ENCODE measurements at regions not wholly inside any gene's neighbourhood (a gene's known extent, or its start where the extent isn't known, plus 50 kb on each side); places are given as distances from the start of the nearest gene placed in this dataset.
A peak's percentile ranks its signal among the peaks of the same experiment; 100 is the strongest.
"Not testable (repeated sequence)": the region's sequence is repeated elsewhere in the genome, so short reads cannot be mapped to it uniquely, and the experiment has no call there.

DNA sequence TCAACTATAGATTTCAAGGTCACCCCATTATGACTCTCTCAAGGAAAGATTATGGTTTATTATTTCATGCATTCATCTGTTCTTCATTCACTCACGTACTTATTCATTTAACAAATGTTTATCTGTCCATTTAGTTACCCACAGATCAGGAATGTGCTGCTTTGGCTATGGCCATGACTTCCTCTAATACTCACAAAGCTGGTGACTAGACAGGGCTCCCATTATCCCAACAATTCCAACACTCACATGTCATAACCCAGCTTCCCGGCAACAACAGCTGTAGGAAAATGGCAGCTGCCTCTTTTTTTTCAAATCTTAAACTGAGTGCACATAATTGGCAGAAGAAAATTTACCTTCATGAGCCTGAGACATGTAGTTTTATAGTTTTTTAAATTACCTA, 190.8 kb upstream of the CCDC196 start:
- DNase-seq, result no peak

DNA sequence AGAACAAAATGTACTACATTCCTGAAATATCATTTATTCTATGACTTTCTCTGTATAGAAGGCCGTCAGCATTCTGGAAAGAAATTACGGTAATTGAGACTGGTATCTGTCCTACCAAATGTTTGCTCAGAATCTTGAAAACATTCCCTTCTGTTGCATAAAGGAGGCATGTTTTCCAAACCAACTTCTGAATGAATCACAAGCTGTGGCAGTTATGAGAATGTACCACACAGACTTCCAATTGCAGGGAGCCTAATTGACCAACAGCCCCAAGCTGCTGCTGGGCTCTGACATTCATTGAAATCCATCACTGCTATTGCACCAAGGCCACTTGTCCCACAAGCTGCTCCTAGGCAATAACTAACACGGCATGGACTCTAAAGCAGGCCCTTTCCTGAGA, 185.3 kb upstream of the CCDC196 start:
- no peak for DNase-seq

DNA sequence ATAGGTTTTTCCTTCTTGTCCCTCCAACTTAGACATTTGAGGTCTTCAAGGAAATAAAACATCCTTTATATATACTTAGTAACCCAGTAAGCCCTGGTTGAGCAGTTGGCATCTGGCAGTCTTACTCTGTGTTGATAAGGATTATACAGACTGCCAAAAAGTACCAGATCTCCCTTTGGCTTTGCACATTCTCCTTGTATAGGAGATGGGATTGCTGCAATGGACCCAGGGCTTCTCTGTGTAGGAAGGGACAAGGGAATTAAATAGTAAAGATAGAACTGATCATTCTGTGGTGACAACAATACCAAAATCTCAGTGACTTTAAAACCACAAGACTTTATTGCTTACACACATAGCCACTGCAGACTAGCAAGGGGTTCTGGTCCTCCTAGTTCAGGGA, 180.1 kb upstream of the CCDC196 start:
- DNase-seq, result no peak

DNA sequence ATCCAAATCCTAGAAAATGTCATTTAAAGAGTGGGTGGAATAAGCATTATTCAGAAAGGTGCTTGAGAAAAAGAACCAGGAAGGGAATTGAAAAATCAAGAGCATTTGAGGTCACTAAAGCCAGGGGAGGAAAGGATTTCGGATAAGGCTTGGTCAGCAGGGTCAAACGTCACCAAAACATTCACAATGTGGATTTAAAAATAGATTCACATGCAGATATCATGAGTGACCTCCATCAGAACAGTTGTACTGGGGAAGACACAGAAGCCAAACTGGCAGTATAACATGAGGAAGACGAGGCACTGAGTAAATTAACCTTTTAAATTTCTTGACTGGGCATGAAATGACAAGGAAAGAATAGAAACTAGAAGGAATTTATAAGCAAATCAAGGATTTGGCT, 175.1 kb upstream of the CCDC196 start:
- no peak for DNase-seq

DNA sequence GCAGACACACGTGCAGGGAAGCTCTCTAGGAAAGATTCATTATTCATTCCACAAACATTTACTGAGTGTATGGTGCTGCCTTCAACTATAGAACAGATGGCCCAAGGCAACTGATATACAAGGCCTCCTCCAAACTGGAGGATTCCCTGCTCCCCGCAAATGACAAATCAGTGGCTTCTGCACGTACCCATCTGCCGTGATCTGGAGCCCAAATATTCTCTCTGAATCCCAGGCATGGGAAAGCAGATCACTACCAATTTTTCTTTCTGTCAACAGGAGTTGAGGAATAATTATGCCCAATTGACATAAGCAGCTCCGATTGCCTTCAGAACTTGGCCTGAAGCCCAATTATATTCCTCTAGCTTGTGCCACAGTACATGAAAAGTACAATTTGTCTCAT, 174.2 kb upstream of the CCDC196 start:
- DNase-seq, result peak; percentile 75

DNA sequence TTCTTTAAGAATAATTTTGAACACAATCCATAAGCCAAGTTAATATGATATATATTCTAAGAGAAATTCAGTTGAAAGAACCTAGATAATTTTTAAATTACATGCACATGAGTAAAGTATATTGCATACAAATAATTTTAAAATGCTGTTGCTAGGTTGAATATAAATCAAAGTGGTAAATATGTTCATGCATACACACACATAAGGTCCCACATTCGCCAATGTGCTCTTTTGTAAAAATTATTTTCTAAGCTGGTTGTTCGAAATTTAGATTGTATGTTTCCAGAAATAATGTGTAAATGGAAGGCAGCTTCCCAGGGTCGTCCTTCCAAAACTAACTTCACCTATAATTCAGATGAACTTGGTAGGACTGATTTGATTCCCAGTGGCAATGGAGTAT, 173.7 kb upstream of the CCDC196 start:
- DNase-seq, result no peak

DNA sequence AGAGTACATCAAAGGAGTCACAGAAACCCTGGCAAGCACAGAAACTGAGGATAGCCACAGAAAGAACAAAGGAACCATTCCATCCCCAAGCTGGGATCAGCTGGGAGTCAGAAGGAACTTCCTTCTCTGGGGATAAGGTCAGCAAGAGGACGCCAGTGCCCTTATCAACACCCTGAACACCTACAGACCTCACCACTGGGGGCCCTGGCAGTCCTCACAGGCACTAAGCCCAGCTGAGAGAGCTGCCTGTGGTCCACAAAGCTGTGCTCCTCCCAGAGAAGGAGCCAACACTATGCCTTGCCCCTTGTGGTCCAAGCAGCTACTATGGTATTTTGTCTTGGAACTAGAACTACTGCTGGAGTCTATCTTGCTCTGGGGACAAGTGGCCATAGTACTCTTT, 171.1 kb upstream of the CCDC196 start:
- DNase-seq, result no peak

DNA sequence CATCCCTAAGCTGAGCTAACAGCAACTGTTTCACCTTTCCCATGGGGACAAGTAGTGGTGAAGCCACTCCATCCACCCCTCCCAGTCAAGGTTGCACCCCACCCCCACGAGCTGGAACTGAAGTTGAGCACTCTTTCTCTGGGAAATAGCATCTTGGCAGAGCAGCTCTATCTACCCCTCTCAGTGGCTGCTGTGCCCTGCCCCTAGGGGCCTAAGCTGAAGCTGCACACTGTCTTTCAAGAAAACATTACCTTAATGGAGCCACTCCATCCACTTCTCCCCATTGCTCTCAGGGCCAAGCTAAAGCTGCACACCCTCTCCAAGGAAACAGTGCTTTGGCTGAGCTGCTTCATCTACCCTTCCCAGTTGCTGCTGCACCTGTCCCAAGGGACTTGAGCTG, 170.6 kb upstream of the CCDC196 start:
- DNase-seq, result no peak

DNA sequence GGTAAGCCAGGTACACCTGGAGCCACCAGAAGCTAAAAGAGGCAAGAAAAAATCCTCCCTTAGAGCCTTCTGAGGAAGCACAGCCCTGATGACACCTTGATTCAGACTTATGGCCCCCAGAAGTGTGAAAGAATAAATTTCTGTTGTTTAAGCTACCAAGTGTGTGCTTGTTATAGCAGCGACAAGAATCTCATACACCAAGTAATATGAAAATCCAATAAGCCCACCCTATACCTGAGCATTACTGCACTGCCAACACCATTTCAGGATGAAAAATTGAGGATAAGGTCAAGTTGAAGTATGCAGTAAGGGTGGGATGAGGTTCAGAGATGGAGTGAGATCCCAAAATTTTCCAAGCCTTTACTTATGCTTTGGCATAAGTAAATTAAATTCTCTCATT, 163.6 kb upstream of the CCDC196 start:
- DNase-seq, result no peak

DNA sequence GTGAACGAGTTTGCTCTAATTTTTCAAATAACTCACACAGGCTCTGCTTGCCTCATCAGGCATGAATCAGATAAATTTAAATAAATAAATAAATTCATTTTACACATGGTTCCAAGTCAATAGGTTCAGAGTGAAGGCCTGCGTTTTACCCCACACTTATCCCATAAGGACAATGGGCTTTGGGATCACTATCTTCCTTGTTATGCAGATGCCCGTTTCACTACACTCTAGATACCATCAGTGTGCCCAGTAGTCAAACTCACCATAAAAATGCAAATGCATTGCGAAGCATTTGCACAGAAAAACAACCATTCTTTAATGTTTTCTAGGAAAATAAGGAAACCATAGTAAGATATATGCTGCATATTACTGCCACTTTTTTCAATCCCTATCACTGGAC, 155.9 kb upstream of the CCDC196 start:
- no peak for DNase-seq

DNA sequence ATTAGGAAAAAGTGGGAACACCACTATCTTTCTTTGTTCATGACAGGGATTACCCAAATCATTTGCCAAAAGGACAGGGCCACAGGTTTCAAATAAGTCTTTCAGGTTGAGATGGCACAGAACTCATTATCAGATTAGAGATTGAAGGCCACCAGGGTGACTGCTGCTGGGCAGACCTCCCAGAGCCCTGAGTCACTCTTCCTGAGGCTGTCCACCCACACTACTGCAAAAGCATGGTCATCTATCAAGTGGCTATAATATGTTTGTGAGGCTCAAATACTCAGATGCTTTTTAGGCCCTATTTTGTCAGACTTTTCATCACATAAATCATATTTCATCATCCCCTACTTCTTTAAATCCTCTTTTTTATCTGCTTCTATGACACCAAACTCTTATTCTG, 155.3 kb upstream of the CCDC196 start:
- DNase-seq, result no peak

DNA sequence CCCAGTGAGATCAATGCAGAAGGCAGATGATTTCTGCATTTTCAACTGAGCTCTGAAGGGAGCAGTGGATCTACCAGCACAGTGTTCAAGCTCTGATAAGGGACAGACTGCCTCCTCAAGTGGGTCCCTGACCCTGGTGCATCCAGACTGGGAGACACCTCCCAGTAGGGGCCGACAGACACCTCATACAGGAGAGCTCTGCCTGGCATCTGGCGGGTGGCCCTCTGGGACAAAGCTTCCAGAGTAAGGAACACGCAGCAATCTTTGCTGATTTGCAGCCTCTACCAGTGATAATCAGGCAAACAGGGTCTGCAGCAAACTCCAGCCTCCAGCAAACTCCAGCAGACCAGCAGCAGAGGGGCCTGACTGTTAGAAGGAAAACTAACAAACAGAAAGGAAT, 152.9 kb upstream of the CCDC196 start:
- DNase-seq, result not testable (repeated sequence)

DNA sequence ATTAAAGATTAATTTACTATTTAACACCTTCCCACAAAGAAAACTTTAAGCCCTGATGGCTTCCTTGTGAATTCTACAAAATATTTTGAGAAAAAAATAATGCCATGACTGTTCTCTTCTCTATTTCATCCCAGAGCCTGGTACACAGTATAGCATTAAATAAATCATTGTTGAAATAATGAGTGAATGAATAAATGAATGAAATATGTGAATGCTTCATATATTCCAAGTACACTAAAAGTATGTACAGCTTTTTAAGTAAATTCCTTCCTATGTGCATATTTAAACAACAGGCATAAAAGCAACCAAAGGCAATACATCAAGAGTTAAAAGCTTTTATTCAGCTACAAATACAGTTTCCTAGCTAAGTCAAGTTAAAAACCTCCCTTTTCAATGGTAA, 144.9 kb upstream of the CCDC196 start:
- no peak for DNase-seq

DNA sequence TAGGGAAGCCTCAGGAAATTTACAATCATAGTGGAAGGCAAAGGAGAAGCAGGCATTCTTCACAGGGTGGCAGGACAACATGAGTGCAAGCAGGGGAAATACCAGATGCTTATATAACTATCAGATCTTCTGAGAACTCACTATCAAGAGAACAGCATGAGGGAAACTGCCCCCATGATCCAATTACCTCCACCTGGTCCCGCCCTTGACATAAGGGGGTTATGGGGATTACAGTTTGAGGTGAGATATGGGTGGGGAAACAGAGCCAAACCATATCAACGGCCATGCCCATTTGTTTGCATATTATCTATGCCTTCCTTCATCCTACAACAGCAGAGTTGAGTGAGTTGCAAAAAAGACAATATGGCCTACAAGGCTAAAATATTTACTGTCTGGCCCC, 140.2 kb upstream of the CCDC196 start:
- no peak for DNase-seq

DNA sequence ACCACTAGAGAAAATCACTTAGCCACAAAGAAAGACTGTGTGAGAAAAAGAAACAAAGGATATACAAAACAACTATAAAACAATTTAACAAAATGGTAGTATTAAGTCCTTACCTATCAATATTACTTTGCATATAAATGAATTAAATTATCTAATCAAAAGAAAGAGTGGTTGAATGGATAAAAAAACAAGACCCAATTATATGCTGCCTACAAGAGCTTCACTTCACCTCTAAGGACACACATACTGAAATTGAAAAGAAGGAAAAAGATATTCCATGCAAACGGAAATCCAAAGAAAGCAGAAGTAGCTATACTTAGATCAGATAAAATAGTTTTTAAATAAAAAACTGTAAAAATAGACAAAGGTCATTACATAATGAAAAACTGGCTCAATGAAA, 134.9 kb upstream of the CCDC196 start:
- DNase-seq, result no peak

DNA sequence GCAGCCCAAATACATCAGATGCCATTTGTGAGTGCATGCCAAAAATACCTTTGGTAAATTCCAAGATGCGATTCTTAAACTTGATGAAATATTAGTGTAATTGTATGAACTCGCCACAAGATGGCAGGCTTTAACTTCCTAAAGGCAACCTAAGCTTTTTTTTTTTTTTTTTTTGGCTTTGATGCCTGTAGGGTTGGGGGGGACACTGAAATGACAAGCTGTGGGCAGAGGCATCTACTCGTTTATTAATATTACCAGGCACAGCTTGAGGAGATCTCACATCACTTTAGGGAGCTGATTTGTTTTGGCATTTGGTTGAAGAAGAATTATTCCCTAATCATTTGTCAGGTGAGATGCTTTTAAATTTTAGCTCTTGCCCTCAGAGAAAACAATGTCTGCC, 126.7 kb upstream of the CCDC196 start:
- peak; percentile 96 for DNase-seq

DNA sequence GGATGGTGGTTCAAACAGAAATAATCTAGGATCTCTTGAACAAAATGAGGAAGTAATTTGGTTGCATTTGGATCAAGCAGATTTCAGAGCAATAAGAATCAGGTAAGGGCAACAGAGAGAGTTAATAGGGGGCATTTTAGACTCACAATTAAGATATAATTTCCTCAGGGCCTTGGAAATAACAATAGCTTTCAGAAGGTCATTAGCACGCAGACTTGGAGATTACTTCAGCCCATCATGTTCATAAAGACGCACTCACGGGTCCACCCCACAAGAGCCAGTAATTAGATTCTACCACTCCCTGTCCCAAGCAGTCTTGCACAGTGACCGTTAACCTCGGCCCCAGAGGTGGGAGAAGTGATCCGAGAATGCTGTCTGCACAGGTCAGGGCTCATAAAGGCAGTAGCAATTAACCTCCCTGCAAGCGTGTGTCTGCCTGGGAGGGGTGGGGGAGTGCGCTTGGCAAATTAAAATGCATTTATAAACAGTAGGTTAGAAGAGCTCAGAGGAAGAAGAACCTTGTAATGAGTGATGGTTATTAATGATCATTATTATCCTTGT, 125.7 kb upstream of the CCDC196 start:
- no peak for DNase-seq

DNA sequence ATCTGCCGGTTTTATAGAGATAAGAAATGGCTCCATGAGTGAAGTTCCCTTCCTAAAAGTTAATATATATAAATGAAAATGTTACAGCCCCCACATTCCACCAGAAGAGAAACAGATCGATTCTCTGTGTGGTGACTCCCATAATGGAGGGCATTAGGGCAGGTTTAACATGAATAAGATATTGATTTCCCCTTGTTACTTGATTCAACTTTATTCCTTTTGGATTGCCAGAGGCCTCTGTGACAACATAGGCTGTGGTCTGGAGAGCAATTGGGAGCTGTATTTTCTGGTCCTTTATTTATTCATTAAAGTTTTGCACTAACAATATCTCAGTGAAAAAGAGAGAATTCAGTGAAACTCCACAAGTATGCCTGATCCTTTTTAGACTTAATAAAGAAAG, 125.2 kb upstream of the CCDC196 start:
- no peak for DNase-seq

DNA sequence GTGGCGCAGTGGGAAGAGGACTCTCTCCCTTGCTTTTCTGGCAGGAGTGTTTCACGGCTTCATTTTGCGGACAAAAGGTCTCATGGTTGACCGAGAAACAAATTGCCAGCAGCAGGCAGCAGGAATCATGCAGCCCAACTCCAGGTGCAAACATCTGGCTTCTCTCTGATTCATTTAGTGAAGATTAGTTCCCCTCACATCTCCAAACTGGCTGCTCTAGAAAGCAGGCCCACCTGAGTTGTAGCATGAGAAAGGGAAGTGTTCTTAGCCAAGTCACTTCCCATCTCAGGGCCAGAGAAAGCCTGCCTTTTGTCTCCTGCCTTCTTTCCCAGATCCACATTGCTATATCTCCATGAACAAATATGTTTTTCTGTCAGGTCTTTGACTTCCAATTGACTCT, 120.8 kb upstream of the CCDC196 start:
- no peak for DNase-seq

DNA sequence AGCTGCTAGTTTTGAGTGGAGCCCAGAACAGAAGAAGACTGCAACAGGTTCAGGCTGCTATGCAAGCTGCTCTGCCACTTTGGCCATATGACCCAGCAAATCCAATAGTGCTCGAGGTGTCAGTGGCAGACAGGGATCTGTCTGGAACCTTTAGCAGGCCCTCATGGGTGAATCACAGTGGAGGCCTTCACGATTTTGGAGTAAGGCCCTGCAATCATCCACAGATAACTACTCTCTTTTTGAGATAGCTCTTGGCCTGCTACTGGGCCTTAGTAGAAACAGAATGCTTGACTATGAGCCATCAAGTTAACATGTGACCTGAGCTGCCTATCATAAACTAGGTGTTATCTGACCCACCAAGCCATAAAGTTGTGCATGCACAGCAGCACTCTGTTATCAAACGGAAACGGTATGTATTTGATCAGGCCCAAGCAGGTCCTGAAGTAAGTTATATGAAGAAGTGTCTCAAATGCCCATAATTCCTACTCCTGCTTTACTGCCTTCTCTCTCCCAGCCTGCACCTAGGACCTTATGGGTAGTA, 116.9 kb upstream of the CCDC196 start:
- DNase-seq, result no peak

DNA sequence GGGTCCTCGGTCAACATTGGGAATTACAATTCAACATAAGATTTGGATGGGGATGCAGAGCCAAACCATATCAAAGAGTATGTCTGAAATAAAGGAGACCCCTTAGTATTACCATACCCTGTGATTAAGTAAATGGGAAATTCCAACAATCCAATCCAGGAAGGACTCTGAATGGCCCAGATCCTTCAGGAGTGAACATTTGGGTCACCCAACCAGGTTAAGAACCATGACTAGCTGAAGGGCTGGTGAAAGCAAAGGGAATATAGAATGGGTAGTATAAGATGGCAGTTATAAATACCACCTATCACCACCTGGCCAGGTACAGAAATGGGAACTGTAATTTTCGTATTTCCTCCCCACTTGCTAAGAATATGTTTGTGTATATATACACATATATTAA, 114.4 kb upstream of the CCDC196 start:
- DNase-seq, result no peak

DNA sequence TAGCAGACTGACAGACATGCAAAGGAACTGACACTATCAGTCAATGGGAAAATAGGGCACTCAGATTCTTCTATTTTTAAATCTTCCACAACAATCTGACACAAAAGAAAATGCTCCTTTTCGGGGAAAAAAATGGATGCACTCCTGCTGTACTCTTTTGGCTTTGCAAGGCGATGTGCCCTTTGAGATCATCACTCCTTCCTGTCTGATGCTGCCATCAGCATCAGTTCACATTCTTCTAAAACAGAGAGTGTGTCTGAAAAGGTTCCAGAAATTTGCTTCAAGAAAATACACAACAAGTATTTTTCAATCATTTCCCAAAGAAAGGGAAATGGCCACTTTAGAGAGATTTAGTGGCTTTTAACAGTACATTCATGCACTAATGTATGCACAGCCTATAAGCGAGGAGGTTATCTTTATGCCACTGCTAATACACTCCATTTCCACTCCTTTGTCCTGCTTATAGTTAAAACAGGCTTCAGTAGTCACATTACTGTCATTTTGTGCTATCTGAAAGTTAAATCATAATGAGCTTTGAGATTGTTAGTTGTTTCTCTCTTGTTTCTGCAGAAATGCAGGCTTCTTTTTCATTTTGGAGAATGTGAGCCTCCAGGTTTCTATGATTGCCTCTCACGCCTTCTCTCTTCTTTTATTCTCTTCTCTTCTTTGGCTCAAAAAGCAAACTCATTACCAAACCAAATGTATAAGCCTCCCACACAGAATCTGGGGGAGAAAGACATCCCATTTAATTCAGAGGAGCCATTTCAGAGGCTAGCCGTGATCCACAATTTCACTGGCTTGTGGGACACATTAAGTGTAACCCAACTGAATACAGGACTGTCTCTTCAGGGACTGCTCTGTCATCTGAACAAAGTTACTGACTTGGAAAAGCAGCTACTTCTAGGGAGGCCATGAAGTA, 110.9 kb upstream of the CCDC196 start:
- no peak for DNase-seq

DNA sequence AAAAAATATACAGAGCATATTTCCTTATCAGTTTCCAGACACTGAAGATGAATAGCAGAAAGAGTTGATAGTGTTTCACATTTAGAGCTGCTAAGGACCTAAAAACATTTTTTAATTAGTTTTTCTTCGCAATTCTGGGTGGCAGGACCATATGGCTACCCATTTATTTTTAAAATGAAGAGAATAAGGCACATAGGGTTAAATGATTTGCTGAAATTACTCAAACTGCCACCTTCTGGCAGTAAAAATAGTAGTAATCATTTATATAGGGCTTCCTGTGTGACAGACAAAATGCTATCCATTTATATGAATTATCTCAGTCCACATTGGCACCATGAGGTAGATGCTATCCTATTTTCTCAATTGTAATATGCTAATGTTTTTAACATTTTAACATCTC, 108.6 kb upstream of the CCDC196 start:
- DNase-seq, result peak; percentile 23

DNA sequence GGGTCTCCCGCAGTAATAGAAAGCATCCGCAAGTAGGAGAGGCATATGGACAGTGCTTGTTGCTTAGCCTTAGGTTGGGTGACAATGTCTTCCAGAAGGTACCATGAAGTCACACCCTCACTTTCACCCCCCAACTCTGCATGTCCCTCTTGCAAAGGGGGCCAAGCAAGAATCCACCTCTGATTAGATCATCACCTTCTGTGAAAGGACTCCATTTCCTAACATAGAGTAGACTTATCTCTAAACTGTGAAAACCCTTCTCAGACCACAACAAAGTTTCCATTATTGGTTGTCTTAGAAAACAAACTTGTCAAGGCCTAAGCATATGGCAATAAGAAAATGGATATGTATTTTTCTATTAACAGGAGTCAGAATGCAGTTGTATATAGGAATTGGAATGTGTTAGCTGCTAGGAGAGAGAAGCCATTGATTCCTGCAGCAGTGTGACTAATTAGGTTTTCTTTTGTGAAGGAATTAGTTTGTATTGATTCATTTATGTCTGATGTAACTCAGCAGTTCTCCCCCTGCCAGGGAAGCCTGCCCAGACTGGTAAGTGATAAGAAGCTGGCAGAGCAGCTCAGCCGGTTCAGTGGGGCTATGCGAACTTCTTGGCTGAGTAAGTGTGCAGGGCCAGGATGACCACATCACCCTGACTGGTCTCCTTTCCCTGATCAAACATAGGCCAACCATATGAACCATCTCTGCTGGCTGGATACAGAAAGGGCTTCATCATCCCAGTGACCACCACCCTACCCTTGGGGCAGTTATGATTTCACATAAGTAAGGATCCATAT, 107.3 kb upstream of the CCDC196 start:
- DNase-seq, result no peak
